ENCODE measurements at regions not wholly inside any gene's neighbourhood (a gene's known extent, or its start where the extent isn't known, plus 50 kb on each side); places are given as distances from the start of the nearest gene placed in this dataset.

- no peak for DNase-seq
Observed at GRCh38 chr21:19245188-19245580, 841.6 kb upstream of the TMPRSS15 start.

GRCh38 chr21:19246018-19246417, 842.4 kb upstream of the TMPRSS15 start:
- no peak for DNase-seq

- DNase-seq = no peak
Observed at GRCh38 chr21:19256934-19257660, 853.5 kb upstream of the TMPRSS15 start.

- DNase-seq = no peak
Observed at GRCh38 chr21:19261731-19262376, 858.3 kb upstream of the TMPRSS15 start.

GRCh38 chr21:19266636-19267035, 863.1 kb upstream of the TMPRSS15 start:
- DNase-seq = no peak

- DNase-seq = no peak
Observed at GRCh38 chr21:19268686-19269085, 865.1 kb upstream of the TMPRSS15 start.

GRCh38 chr21:19275065-19275464, 871.5 kb upstream of the TMPRSS15 start:
- DNase-seq = no peak

GRCh38 chr21:19276665-19277064, 873.1 kb upstream of the TMPRSS15 start:
- peak; percentile 21 for DNase-seq

GRCh38 chr21:19286876-19287275, 883.3 kb upstream of the TMPRSS15 start:
- no peak for DNase-seq

- DNase-seq = no peak
Observed at GRCh38 chr21:19290328-19290727, 886.7 kb upstream of the TMPRSS15 start.

- no peak for DNase-seq
Observed at GRCh38 chr21:19320291-19320690, 916.7 kb upstream of the TMPRSS15 start.

GRCh38 chr21:19321688-19322087, 918.1 kb upstream of the TMPRSS15 start:
- DNase-seq = no peak

- peak; percentile 18 for DNase-seq
Observed at GRCh38 chr21:19322360-19322759, 918.8 kb upstream of the TMPRSS15 start.

GRCh38 chr21:19326531-19327319, 923.1 kb upstream of the TMPRSS15 start:
- DNase-seq = no peak

GRCh38 chr21:19328954-19329353, 925.4 kb upstream of the TMPRSS15 start:
- no peak for DNase-seq

- DNase-seq = no peak
Observed at GRCh38 chr21:19340303-19340702, 936.7 kb upstream of the TMPRSS15 start.

- DNase-seq = no peak
Observed at GRCh38 chr21:19340954-19341353, 937.4 kb upstream of the TMPRSS15 start.

- no peak for DNase-seq
Observed at GRCh38 chr21:19343711-19344110, 940.1 kb upstream of the TMPRSS15 start.

- DNase-seq = no peak
Observed at GRCh38 chr21:19350286-19350685, 946.7 kb upstream of the TMPRSS15 start.

GRCh38 chr21:19353256-19353655, 949.7 kb upstream of the TMPRSS15 start:
- DNase-seq = peak; percentile 36

- no peak for DNase-seq
Observed at GRCh38 chr21:19368944-19369343, 965.4 kb upstream of the TMPRSS15 start.

GRCh38 chr21:19392390-19392789, 988.8 kb upstream of the TMPRSS15 start:
- no peak for DNase-seq

- no peak for DNase-seq
Observed at GRCh38 chr21:19400223-19400770, 996.7 kb upstream of the TMPRSS15 start.

Measured in left kidney (tissue), 1 donor.